Activated CD8-positive, alpha-beta T cell treated with anti-CD3 and anti-CD28 coated beads, Interleukin-2, amount 10 ng/mL, durations not matched to agents 7 days and 5 days (primary cell): ENCODE measurements at regions not wholly inside any gene's neighbourhood (a gene's known extent, or its start where the extent isn't known, plus 50 kb on each side); places are given as distances from the start of the nearest gene placed in this dataset.
"Not testable (repeated sequence)": the region's sequence is repeated elsewhere in the genome, so short reads cannot be mapped to it uniquely, and the experiment has no call there.

ENCODE experiments used
- ATAC-seq: fragments of 150-1000 bp; cut with Tn5 transposase; one replicate; pipeline ENCODE4 v1.10.0; 2021; ENCODE audit warnings: moderate library complexity
- CTCF ChIA-PET: fragments of 350-600 bp; sonication (Branson Sonifier 250); formaldehyde crosslinking; loops from one replicate; lab custom pipeline; 2021; ENCODE audit warnings: antibody characterized with exemption; lab: Charles Lee
- POLR2A ChIA-PET: fragments of 350-600 bp; sonication (Branson Sonifier 250); formaldehyde crosslinking; loops from one replicate; lab custom pipeline; 2021; ENCODE audit warnings: antibody characterized with exemption; lab: Charles Lee
- DNase-seq: peaks from one replicate; pipeline ENCODE4 v3.0.0-alpha.2; 2020
- H3K27ac Mint-ChIP-seq: one replicate; pipeline ENCODE4 v1.8.0; 2021; ENCODE audit warnings: mild to moderate bottlenecking, mixed read lengths
- H3K27me3 Mint-ChIP-seq: one replicate; pipeline ENCODE4 v1.8.0; 2021; ENCODE audit warnings: low read depth, mixed read lengths
- H3K36me3 Mint-ChIP-seq: one replicate; pipeline ENCODE4 v1.8.0; 2021; ENCODE audit warnings: low read depth, mixed read lengths
- H3K4me1 Mint-ChIP-seq: one replicate; pipeline ENCODE4 v1.8.0; 2021; ENCODE audit warnings: low read depth, mixed read lengths
- H3K4me3 Mint-ChIP-seq: one replicate; pipeline ENCODE4 v1.8.0; 2021; ENCODE audit warnings: mild to moderate bottlenecking, mixed read lengths
- H3K9me3 Mint-ChIP-seq: one replicate; pipeline ENCODE4 v1.8.0; 2022; ENCODE audit warnings: mixed read lengths; ENCODE audit not compliant: insufficient read depth

DNA sequence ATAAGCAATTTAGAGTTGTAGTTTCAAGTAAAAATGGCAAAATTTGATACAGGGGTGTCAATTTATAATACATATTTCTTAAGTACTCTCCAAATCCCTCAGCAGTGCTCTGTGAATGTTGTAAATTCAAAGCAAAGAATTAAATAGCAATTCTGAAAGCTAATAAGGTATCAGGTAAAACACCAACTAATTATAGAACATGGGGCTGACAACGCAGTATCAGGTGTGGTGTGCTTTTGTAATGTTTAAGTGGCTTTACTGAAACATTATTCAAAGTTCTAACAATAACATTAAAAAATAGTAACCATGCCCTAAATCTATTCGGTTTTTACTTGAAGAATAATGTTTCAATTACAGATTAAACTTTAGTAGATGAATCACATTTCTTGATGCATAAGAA, 1271.2 kb upstream of the ADGRL2 start:
- H3K27ac Mint-ChIP-seq: no peak overlapping the region
- no peaks in the 10 kb centered on the region for H3K36me3 Mint-ChIP-seq
- H3K4me1 Mint-ChIP-seq: peaks cover 2% of the 10 kb centered on the region
- ChIA-PET CTCF (no interaction called here), POLR2A (no interaction called here)
- no peaks in the 10 kb centered on the region for H3K27me3 Mint-ChIP-seq
- DNase-seq (no peak), ATAC-seq (no peak)
- H3K4me3 Mint-ChIP-seq: no peak overlapping the region
- peaks cover 2% of the 10 kb centered on the region for H3K9me3 Mint-ChIP-seq

DNA sequence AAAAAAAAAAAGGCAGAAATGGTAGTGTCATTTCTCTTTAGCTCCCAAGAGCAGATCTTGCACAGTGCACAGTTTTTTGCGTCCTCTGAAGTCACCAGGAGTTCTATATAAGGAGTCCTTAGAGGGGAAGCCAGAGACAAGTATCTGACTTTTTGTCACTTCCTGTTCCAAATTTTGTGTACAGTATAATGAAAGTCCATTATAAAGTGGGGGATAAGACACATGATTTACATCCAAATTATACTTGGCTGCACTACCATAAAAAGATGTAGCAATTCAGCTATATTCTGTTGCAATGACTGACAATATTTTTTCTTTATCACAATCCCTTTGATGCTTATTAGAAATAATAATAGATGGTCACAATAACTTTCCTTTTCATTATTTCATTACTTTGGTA, 1276.9 kb upstream of the ADGRL2 start:
- H3K27ac Mint-ChIP-seq: no peak overlapping the region
- no peak for ATAC-seq
- H3K4me1 Mint-ChIP-seq: no peaks in the 10 kb centered on the region
- ChIA-PET CTCF (no interaction called here), POLR2A (no interaction called here)
- H3K4me3 Mint-ChIP-seq: no peak overlapping the region
- no peak for DNase-seq
- H3K9me3 Mint-ChIP-seq: peaks cover 6% of the 10 kb centered on the region
- H3K27me3 Mint-ChIP-seq: no peaks in the 10 kb centered on the region
- H3K36me3 Mint-ChIP-seq: no peaks in the 10 kb centered on the region

DNA sequence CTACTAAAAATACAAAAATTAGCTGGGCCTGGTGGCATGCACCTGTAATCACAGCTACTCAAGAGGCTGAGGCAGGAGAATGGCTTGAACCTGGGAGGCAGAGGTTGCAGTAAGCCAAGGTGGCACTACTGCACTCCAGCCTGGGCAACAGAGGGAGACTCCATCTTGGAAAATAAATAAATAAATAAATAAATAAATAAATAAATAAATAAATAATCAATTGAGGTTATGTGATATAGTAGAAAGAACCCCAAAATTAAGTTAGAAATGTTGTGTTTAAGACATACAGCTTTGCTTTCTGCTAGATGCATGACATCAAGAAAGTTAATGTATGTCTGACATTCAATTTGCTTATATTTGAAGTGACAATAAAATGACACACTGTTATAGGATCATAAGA, 1277.7 kb upstream of the ADGRL2 start:
- H3K27me3 Mint-ChIP-seq, H3K4me1 Mint-ChIP-seq, H3K36me3 Mint-ChIP-seq, H3K9me3 Mint-ChIP-seq, H3K4me3 Mint-ChIP-seq, CTCF ChIA-PET, POLR2A ChIA-PET, H3K27ac Mint-ChIP-seq, DNase-seq, ATAC-seq: not testable (repeated sequence)

DNA sequence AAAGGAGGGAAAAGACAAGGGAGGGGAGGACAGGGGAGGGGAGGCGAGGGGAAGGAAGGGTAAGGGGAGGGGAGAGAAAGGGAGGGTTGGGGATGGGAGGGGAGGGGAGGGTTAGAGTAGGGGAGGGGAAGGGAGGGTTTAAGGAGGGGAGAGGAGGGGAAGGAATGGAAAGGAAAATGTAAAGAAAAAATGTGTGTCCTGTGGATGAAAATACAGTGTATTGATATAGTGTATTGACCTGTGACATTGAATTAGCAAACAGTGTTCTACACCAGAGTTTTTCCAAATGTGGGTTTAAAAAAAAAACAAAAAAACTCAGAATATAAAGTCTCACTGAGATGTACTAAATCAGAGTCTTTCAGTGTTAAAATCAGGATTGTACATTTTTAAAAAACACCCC, 1279.8 kb upstream of the ADGRL2 start:
- POLR2A ChIA-PET: no interaction called here
- Mint-ChIP-seq H3K27ac (no peak overlapping the region), H3K4me3 (no peak overlapping the region), H3K27me3 (no peaks in the 10 kb centered on the region), H3K4me1 (no peaks in the 10 kb centered on the region), H3K36me3 (no peaks in the 10 kb centered on the region), H3K9me3 (peaks cover 11% of the 10 kb centered on the region)
- ATAC-seq (no peak), DNase-seq (no peak)
- CTCF ChIA-PET: no interaction called here

DNA sequence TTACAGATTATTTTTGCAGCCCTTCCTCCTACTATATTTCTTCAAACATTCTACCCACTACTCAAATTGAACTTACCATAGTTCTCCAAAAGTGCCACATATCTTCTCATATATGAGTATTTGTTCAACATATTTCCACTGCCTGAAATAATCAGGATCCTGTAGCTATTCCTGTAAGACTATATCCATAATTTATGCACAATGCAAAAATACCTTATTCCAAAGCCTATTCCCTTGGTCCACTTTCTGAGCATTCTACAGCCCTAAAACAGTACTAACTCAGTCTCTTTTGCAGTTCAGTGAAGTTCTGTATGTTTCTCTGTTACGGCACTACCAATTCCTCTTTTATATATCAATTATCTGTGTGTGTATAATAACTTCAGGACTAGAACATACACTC, 1283.7 kb upstream of the ADGRL2 start:
- H3K4me3 Mint-ChIP-seq: no peak overlapping the region
- no peaks in the 10 kb centered on the region for H3K4me1 Mint-ChIP-seq
- DNase-seq (no peak), ATAC-seq (no peak)
- H3K36me3 Mint-ChIP-seq: no peaks in the 10 kb centered on the region
- no peak overlapping the region for H3K27ac Mint-ChIP-seq
- H3K27me3 Mint-ChIP-seq: no peaks in the 10 kb centered on the region
- ChIA-PET CTCF (no interaction called here), POLR2A (no interaction called here)
- peaks cover 11% of the 10 kb centered on the region for H3K9me3 Mint-ChIP-seq

GRCh38 chr1:80509965-80510522, 1290.7 kb upstream of the ADGRL2 start:
- H3K4me1 Mint-ChIP-seq: no peaks in the 10 kb centered on the region
- H3K36me3 Mint-ChIP-seq: no peaks in the 10 kb centered on the region
- ChIA-PET CTCF (no interaction called here), POLR2A (no interaction called here)
- no peaks in the 10 kb centered on the region for H3K27me3 Mint-ChIP-seq
- H3K4me3 Mint-ChIP-seq: no peak overlapping the region
- no peak for DNase-seq
- no peak for ATAC-seq
- no peak overlapping the region for H3K27ac Mint-ChIP-seq
- H3K9me3 Mint-ChIP-seq: peaks cover 5% of the 10 kb centered on the region

- Mint-ChIP-seq H3K27ac (no peak overlapping the region), H3K27me3 (no peaks in the 10 kb centered on the region), H3K4me3 (no peak overlapping the region), H3K36me3 (no peaks in the 10 kb centered on the region), H3K4me1 (no peaks in the 10 kb centered on the region), H3K9me3 (peaks cover 12% of the 10 kb centered on the region)
- CTCF ChIA-PET: no interaction called here
- ATAC-seq: no peak
- POLR2A ChIA-PET: no interaction called here
- no peak for DNase-seq
Observed at GRCh38 chr1:80506216-80506615, 1294.5 kb upstream of the ADGRL2 start.

- ChIA-PET POLR2A (no interaction called here), CTCF (no interaction called here)
- no peak for ATAC-seq
- H3K9me3 Mint-ChIP-seq: peaks cover 6% of the 10 kb centered on the region
- H3K36me3 Mint-ChIP-seq: no peaks in the 10 kb centered on the region
- H3K27me3 Mint-ChIP-seq: no peaks in the 10 kb centered on the region
- no peak overlapping the region for H3K27ac Mint-ChIP-seq
- DNase-seq: no peak
- no peak overlapping the region for H3K4me3 Mint-ChIP-seq
- no peaks in the 10 kb centered on the region for H3K4me1 Mint-ChIP-seq
Observed at GRCh38 chr1:80498673-80499072, 1302.1 kb upstream of the ADGRL2 start.

DNA sequence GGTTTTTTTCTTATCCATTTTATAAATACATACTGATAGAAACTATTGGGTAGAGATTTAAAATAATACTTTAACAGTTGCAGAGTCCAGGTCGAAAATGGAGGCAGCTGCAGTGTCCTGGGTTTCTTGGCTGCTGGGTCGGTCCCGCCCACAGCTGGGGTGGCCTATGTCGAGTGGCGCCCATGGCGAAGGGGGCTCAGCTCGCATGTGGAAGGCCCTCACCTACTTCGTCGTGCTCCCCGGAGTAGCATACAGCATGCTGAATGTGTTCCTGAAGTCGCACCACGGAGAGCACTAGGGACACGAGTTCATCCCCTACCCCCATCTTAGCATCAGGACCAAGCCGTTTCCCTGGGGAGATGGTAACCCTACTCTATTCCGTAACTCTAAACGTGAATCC, 1304.9 kb upstream of the ADGRL2 start:
- CTCF ChIA-PET: no interaction called here
- DNase-seq (no peak), ATAC-seq (no peak)
- Mint-ChIP-seq H3K9me3 (peaks cover 9% of the 10 kb centered on the region), H3K36me3 (no peaks in the 10 kb centered on the region), H3K27ac (no peak overlapping the region), H3K4me3 (no peak overlapping the region), H3K27me3 (no peaks in the 10 kb centered on the region), H3K4me1 (no peaks in the 10 kb centered on the region)
- POLR2A ChIA-PET: no interaction called here

DNA sequence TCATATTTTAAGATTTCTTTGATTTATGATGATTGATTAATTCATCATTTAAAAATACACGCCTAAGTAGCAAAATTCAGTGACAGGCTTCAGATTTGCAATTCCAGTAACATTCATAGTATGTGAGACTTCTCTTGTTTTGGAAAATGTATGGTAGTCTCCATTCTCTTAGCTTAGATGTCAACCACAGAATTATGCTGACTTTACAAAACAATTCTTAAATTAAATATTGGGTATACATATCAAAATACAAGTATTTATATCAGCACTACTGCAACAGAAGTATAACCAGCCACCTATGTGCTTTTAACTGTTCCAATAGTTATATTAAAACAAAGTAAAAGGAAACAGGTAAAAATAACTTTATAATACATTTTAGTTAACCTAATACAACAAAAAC, 1328.6 kb upstream of the ADGRL2 start:
- POLR2A ChIA-PET: no interaction called here
- no peak for DNase-seq
- Mint-ChIP-seq H3K27ac (no peak overlapping the region), H3K9me3 (peaks cover 8% of the 10 kb centered on the region), H3K27me3 (no peaks in the 10 kb centered on the region), H3K36me3 (no peaks in the 10 kb centered on the region), H3K4me3 (no peak overlapping the region), H3K4me1 (no peaks in the 10 kb centered on the region)
- CTCF ChIA-PET: no interaction called here
- no peak for ATAC-seq

DNA sequence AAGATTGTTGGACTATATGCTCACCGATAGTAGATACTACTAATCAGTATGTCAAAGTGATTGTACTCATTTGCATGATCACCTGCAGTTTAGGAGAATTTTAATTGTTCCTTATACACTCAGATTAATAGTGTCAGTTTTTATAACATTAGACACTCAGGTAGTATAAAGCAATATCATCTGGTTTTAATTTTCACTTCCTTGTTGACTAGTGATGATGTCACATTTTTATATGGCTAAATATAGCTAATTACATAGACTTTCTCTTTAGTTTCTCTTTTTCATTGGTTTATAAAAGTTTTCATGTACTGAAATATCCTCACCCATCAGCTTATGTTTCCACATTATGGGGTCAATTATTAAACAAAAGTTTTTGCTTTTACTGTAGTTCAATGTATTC, 1332.4 kb upstream of the ADGRL2 start:
- peaks cover 8% of the 10 kb centered on the region for H3K9me3 Mint-ChIP-seq
- no peaks in the 10 kb centered on the region for H3K4me1 Mint-ChIP-seq
- DNase-seq (no peak), ATAC-seq (no peak)
- no peak overlapping the region for H3K27ac Mint-ChIP-seq
- H3K27me3 Mint-ChIP-seq: no peaks in the 10 kb centered on the region
- no peaks in the 10 kb centered on the region for H3K36me3 Mint-ChIP-seq
- ChIA-PET POLR2A (no interaction called here), CTCF (no interaction called here)
- no peak overlapping the region for H3K4me3 Mint-ChIP-seq

GRCh38 chr1:80462006-80462405, 1338.7 kb upstream of the ADGRL2 start:
- no peaks in the 10 kb centered on the region for H3K27me3 Mint-ChIP-seq
- ATAC-seq (no peak), DNase-seq (no peak)
- no peak overlapping the region for H3K4me3 Mint-ChIP-seq
- no peak overlapping the region for H3K27ac Mint-ChIP-seq
- ChIA-PET POLR2A (no interaction called here), CTCF (no interaction called here)
- H3K9me3 Mint-ChIP-seq: peaks cover 9% of the 10 kb centered on the region
- H3K4me1 Mint-ChIP-seq: no peaks in the 10 kb centered on the region
- H3K36me3 Mint-ChIP-seq: no peaks in the 10 kb centered on the region

- CTCF ChIA-PET: no interaction called here
- POLR2A ChIA-PET: no interaction called here
- Mint-ChIP-seq H3K4me3 (no peak overlapping the region), H3K9me3 (peaks cover 8% of the 10 kb centered on the region), H3K36me3 (no peaks in the 10 kb centered on the region), H3K27me3 (no peaks in the 10 kb centered on the region), H3K4me1 (no peaks in the 10 kb centered on the region), H3K27ac (no peak overlapping the region)
- DNase-seq: no peak
- no peak for ATAC-seq
Observed at GRCh38 chr1:80457409-80457808, 1343.3 kb upstream of the ADGRL2 start.
